ENCODE measurements at regions not wholly inside any gene's neighbourhood (a gene's known extent, or its start where the extent isn't known, plus 50 kb on each side); places are given as distances from the start of the nearest gene placed in this dataset.

DNA sequence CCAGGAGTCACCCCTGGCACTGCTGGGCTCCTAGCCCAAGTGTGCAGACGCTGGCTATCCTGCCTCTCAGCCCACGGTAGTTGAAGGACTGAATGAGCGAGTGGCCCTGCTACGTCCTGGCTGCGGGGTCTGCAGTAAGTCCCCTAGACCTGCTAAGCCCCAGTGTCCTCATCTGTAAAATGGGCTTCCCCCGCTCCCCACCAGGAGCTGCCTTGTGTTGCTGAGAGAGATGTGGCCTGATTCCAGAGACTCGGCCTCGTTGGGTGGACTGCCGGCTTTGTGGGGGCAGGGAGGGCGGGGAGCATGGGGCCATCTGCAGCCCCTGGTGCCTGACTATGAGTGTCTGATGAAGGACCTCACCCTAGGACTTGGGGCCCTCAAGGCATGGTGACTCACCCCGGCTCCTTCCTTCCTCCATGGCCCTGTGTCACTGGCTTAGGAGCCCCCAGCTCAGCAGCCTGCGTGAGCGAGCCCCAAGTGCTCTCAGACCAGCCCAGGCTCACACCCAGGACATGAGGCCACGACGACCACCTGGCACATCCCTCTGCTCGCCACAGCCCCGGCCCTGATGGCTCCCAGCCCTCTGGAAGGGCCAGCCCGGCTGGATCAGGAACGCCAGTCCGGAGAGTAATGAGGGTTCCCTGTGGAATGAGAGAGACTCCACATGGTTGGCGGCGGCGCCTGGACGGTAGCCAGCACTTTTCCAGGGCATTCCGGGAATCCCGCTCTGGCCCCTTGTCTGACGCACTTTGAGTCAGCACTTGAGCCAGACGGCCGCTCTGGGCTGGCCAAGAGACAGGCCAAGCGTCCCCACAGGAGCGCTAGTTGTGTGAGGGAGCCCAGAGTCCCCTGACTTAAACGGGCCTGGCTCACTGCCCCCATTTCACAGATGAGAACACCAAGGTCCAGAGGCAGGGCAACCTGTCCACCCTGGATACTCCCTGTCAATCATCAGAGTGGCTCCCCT, 50.5 kb upstream of the SHISAL1 start:
- TF ChIP-seq, protein P1, sequence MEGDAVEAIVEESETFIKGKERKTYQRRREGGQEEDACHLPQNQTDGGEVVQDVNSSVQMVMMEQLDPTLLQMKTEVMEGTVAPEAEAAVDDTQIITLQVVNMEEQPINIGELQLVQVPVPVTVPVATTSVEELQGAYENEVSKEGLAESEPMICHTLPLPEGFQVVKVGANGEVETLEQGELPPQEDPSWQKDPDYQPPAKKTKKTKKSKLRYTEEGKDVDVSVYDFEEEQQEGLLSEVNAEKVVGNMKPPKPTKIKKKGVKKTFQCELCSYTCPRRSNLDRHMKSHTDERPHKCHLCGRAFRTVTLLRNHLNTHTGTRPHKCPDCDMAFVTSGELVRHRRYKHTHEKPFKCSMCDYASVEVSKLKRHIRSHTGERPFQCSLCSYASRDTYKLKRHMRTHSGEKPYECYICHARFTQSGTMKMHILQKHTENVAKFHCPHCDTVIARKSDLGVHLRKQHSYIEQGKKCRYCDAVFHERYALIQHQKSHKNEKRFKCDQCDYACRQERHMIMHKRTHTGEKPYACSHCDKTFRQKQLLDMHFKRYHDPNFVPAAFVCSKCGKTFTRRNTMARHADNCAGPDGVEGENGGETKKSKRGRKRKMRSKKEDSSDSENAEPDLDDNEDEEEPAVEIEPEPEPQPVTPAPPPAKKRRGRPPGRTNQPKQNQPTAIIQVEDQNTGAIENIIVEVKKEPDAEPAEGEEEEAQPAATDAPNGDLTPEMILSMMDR (IDR thresholded peaks at IDR 0.05), result no peak
- Histone ChIP-seq H3K9ac (no peak overlapping the region), H3K79me2 (no peaks in the 10 kb centered on the region), H3K27me3 (ENCODE audit: control insufficient read depth, insufficient read depth, low read length) (no peaks in the 10 kb centered on the region), H2AFZ (no peak overlapping the region), H3K4me2 (ENCODE audit: low read length) (no peak overlapping the region), H3K27ac (peak overlapping the region; percentile 42), H3K9me3 (ENCODE audit: control insufficient read depth, low read length) (no peaks in the 10 kb centered on the region), H3K4me1 (no peaks in the 10 kb centered on the region), H3K4me3 (ENCODE audit: low read depth, low read length) (no peak overlapping the region), H3K36me3 (ENCODE audit: control insufficient read depth, insufficient read depth, low read length) (no peaks in the 10 kb centered on the region)

DNA sequence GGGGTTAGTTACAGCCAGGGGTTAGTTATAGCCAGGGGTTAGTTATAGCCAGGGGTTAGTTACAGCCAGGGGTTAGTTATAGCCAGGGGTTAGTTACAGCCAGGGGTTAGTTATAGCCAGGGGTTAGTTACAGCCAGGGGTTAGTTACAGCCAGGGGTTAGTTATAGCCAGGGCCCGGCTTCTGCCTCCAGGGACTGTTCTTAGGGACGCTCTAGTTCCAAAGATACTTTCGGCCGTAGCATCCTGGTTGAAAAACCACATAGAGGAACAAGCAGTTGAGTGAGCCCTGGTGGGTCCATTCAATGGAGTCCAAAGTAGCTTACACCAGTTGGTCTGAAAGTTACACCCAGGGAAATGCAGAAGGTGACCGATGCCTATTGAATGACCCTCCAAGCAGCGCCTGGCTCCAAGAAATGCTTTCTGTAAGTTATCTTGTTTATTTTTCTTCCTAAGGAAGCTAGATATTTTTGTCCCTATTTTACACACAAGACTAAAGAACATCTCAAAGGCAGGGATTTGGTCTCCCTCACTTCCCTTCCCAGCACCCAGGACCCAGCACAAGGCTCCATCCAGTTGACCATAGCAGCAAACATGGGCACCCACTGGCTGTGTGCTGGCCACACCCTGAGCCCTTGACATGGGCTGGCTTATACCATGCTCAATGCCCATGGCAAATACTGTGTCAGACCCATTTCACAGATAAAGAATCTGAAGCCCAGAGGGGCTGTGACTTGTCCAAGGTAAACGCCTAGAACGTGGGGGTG, 49.7 kb upstream of the SHISAL1 start:
- no peaks in the 10 kb centered on the region for H3K4me1 ChIP-seq
- no peak overlapping the region for H3K27ac ChIP-seq
- TF ChIP-seq, protein P1 (IDR thresholded peaks at IDR 0.05), result no peak
- H3K9ac ChIP-seq, result no peak overlapping the region
- H3K79me2 ChIP-seq, result no peaks in the 10 kb centered on the region
- no peaks in the 10 kb centered on the region for H3K27me3 ChIP-seq (ENCODE audit: control insufficient read depth, insufficient read depth, low read length)
- no peak overlapping the region for H3K4me2 ChIP-seq (ENCODE audit: low read length)
- no peak overlapping the region for H3K4me3 ChIP-seq (ENCODE audit: low read depth, low read length)
- no peak overlapping the region for H2AFZ ChIP-seq
- no peaks in the 10 kb centered on the region for H3K9me3 ChIP-seq (ENCODE audit: control insufficient read depth, low read length)
- no peaks in the 10 kb centered on the region for H3K36me3 ChIP-seq (ENCODE audit: control insufficient read depth, insufficient read depth, low read length)

Data from parathyroid adenoma (tissue), 2 donors.